ENCODE measurements at regions not wholly inside any gene's neighbourhood (a gene's known extent, or its start where the extent isn't known, plus 50 kb on each side); places are given as distances from the start of the nearest gene placed in this dataset.

DNA sequence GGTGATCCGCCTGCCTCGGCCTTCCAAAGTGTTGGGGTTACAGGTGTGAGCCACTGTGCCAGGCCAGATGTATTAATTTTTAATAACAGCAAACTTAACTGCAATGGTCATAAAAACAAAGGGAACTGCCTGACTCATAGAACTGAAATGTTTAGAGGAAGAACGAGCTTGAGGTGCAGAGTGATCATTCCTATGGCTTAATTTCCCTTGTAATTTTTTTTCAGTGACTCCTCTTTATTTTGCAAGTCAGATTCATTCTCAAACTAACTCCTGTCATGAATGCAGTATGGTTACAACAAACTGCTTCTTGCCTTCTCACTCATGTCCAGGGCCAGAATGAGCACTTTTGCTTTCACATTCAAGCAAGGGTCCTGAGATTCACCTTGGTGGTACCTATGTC lies 231.3 kb downstream of the HAPSTR1 start:
- POLR2A ChIA-PET, result no interaction called here
- DNase-seq (ENCODE audit: low read depth, low spot score), result no peak

DNA sequence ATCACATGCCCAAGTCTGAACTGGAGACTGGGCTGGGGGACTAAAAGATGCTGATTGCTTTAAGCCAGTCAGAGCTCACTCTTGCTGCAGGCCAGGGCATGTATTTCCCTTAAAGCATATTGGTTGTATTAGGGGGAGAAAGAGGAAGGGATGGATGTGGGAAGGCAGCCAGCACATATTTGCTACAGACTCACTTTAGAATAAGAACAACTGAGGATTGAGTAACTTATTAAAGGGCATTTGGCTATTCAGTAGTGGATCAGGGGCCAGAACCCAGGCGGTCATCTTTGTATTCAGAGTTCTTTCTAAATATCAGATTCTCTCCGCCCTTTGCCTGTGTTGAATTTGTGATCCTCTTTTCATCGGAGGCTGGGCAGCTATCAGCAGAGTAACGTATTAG lies 231.7 kb downstream of the HAPSTR1 start:
- CTCF ChIA-PET, result no interaction called here
- DNase-seq (ENCODE audit: low read depth, low spot score), result no peak

More for the DNA sequence above, 231.3 kb downstream of the HAPSTR1 start:
- no TSS peak for BruUV-seq (replicated peaks)
- Histone ChIP-seq H3K4me1 (ENCODE audit: control insufficient read depth, insufficient read depth, low read length) (no peaks in the 10 kb centered on the region), H3K4me3 (ENCODE audit: low read depth in 2 of 2, low read length in 2 of 2) (no peak overlapping the region), H3K36me3 (ENCODE audit: control insufficient read depth, insufficient read depth, low read length) (no peaks in the 10 kb centered on the region), H3K9me3 (ENCODE audit: control insufficient read depth, insufficient read depth, low read depth, low read length) (no peaks in the 10 kb centered on the region), H3K27me3 (ENCODE audit: control insufficient read depth, insufficient read depth, low read length) (peaks cover 9% of the 10 kb centered on the region), H3K27ac (ENCODE audit: low read length) (no peak overlapping the region)
- ATAC-seq, result no peak
- intact Hi-C loops (cut with micrococcal nuclease; ENCODE audit: unreplicated experiment), result no loop called here
- TF ChIP-seq, protein P1, sequence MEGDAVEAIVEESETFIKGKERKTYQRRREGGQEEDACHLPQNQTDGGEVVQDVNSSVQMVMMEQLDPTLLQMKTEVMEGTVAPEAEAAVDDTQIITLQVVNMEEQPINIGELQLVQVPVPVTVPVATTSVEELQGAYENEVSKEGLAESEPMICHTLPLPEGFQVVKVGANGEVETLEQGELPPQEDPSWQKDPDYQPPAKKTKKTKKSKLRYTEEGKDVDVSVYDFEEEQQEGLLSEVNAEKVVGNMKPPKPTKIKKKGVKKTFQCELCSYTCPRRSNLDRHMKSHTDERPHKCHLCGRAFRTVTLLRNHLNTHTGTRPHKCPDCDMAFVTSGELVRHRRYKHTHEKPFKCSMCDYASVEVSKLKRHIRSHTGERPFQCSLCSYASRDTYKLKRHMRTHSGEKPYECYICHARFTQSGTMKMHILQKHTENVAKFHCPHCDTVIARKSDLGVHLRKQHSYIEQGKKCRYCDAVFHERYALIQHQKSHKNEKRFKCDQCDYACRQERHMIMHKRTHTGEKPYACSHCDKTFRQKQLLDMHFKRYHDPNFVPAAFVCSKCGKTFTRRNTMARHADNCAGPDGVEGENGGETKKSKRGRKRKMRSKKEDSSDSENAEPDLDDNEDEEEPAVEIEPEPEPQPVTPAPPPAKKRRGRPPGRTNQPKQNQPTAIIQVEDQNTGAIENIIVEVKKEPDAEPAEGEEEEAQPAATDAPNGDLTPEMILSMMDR (IDR thresholded peaks at IDR 0.05), result no peak
- TF ChIP-seq, protein P2, sequence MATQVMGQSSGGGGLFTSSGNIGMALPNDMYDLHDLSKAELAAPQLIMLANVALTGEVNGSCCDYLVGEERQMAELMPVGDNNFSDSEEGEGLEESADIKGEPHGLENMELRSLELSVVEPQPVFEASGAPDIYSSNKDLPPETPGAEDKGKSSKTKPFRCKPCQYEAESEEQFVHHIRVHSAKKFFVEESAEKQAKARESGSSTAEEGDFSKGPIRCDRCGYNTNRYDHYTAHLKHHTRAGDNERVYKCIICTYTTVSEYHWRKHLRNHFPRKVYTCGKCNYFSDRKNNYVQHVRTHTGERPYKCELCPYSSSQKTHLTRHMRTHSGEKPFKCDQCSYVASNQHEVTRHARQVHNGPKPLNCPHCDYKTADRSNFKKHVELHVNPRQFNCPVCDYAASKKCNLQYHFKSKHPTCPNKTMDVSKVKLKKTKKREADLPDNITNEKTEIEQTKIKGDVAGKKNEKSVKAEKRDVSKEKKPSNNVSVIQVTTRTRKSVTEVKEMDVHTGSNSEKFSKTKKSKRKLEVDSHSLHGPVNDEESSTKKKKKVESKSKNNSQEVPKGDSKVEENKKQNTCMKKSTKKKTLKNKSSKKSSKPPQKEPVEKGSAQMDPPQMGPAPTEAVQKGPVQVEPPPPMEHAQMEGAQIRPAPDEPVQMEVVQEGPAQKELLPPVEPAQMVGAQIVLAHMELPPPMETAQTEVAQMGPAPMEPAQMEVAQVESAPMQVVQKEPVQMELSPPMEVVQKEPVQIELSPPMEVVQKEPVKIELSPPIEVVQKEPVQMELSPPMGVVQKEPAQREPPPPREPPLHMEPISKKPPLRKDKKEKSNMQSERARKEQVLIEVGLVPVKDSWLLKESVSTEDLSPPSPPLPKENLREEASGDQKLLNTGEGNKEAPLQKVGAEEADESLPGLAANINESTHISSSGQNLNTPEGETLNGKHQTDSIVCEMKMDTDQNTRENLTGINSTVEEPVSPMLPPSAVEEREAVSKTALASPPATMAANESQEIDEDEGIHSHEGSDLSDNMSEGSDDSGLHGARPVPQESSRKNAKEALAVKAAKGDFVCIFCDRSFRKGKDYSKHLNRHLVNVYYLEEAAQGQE (IDR thresholded peaks at IDR 0.05; ENCODE audit: insufficient read depth in 1 of 2, low read depth in 2 of 2, low read length in 1 of 2), result no peak
- TF ChIP-seq POLR2AphosphoS5 (IDR thresholded peaks at IDR 0.05; ENCODE audit: low read depth, low read length) (no peak), SIN3A (IDR thresholded peaks at IDR 0.05; ENCODE audit: borderline replicate concordance, insufficient read depth, low read depth, low read length) (no peak), TCF7L2 (IDR thresholded peaks at IDR 0.05; ENCODE audit: low read depth, low read length) (no peak)
- in situ Hi-C loops (cut with HindIII; ENCODE audit: low pct_unique_long_range_greater_than_20kb, low sequenced_read_pairs), result no loop called here
- CTCF ChIA-PET, result no interaction called here

More for the DNA sequence above, 231.7 kb downstream of the HAPSTR1 start:
- no peaks in the 10 kb centered on the region for H3K36me3 ChIP-seq (ENCODE audit: control insufficient read depth, insufficient read depth, low read length)
- no peak overlapping the region for H3K27ac ChIP-seq (ENCODE audit: low read length)
- TF ChIP-seq SIN3A (IDR thresholded peaks at IDR 0.05; ENCODE audit: borderline replicate concordance, insufficient read depth, low read depth, low read length), result no peak
- TF ChIP-seq POLR2AphosphoS5 (IDR thresholded peaks at IDR 0.05; ENCODE audit: low read depth, low read length), result no peak
- TF ChIP-seq, protein P1 (IDR thresholded peaks at IDR 0.05), result no peak
- TF ChIP-seq, protein P2 (IDR thresholded peaks at IDR 0.05; ENCODE audit: insufficient read depth in 1 of 2, low read depth in 2 of 2, low read length in 1 of 2), result no peak
- TF ChIP-seq TCF7L2 (IDR thresholded peaks at IDR 0.05; ENCODE audit: low read depth, low read length), result no peak
- intact Hi-C loops (cut with micrococcal nuclease; ENCODE audit: unreplicated experiment), result no loop called here
- in situ Hi-C loops (cut with HindIII; ENCODE audit: low pct_unique_long_range_greater_than_20kb, low sequenced_read_pairs), result no loop called here
- H3K4me3 ChIP-seq (ENCODE audit: low read depth in 2 of 2, low read length in 2 of 2), result no peak overlapping the region
- H3K27me3 ChIP-seq (ENCODE audit: control insufficient read depth, insufficient read depth, low read length), result peaks cover 13% of the 10 kb centered on the region
- H3K4me1 ChIP-seq (ENCODE audit: control insufficient read depth, insufficient read depth, low read length), result no peaks in the 10 kb centered on the region
- no peaks in the 10 kb centered on the region for H3K9me3 ChIP-seq (ENCODE audit: control insufficient read depth, insufficient read depth, low read depth, low read length)
- ATAC-seq, result no peak
- no TSS peak for BruUV-seq (replicated peaks)
- POLR2A ChIA-PET, result no interaction called here
